ENCODE measurements at regions not wholly inside any gene's neighbourhood (a gene's known extent, or its start where the extent isn't known, plus 50 kb on each side); places are given as distances from the start of the nearest gene placed in this dataset.

DNA sequence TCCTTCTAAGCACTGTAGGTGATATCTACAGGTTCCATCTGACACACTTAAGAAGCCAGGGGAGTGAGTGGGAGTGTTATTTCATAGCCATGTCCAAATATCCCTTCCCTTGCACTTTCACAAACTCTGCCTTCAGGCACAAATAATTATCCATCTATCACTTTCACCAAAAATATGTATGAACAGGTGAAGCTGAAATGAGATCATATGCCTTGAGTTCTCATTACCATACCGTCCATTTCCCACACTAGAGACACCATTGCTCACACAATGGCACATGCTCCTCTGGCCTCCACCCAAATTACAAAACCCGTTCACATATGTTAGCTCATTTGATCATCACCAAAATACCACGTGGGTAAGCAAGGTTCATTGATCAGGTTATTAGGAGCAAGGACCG lies 151.9 kb upstream of the BNIP2 start:
- TF ChIP-seq, protein P1, sequence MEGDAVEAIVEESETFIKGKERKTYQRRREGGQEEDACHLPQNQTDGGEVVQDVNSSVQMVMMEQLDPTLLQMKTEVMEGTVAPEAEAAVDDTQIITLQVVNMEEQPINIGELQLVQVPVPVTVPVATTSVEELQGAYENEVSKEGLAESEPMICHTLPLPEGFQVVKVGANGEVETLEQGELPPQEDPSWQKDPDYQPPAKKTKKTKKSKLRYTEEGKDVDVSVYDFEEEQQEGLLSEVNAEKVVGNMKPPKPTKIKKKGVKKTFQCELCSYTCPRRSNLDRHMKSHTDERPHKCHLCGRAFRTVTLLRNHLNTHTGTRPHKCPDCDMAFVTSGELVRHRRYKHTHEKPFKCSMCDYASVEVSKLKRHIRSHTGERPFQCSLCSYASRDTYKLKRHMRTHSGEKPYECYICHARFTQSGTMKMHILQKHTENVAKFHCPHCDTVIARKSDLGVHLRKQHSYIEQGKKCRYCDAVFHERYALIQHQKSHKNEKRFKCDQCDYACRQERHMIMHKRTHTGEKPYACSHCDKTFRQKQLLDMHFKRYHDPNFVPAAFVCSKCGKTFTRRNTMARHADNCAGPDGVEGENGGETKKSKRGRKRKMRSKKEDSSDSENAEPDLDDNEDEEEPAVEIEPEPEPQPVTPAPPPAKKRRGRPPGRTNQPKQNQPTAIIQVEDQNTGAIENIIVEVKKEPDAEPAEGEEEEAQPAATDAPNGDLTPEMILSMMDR (IDR thresholded peaks at IDR 0.05 in 4 of 5, conservative IDR thresholded peaks at IDR 0.05 in 1 of 5), result no peak
- no peak for TF ChIP-seq POLR2A (IDR thresholded peaks at IDR 0.05)

Measured in gastrocnemius medialis (tissue), 4 donors.